ENCODE measurements at regions not wholly inside any gene's neighbourhood (a gene's known extent, or its start where the extent isn't known, plus 50 kb on each side); places are given as distances from the start of the nearest gene placed in this dataset. TPM values are rescaled to one million over a fixed set of nuclear protein-coding genes. Genes with fewer than 3 reads are reported as not detected.

DNA sequence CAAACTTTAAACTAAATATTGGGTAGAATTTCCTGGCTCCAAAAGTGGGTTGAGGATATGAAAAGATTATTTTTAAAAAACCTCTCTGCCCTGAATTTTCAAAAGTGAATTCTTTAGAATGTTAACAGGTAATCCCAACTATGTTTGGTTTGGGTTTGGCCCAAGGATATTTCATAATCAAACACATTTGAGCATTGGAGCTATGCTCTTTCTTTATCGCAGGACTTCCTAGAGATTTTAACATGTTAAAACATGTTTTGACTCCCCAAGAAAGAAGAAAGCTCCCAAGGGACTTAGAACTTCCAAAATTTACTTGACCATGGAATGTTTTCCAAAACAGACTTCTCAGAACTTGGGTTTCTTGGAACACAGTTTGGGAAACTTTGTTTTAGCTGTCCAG is 75.6 kb upstream of the SYNPR start:
- WGBS, 2 donors: 59 to 70% methylated on average over 1 of the region's 1 CpG
- TF ChIP-seq CTCF (IDR thresholded peaks at IDR 0.05) (no peak), POLR2A (IDR thresholded peaks at IDR 0.05) (no peak)
- H3K9me3 ChIP-seq: no peaks in the 10 kb centered on the region
- intact Hi-C loops (cut with DNase I): no loop called here
- H3K27me3 ChIP-seq: no peaks in the 10 kb centered on the region
- H3K4me1 ChIP-seq: no peaks in the 10 kb centered on the region
- no peak for DNase-seq
- no peak overlapping the region for H3K27ac ChIP-seq
- no peak overlapping the region for H3K4me3 ChIP-seq (replicated peaks in 1 of 3)
- no peaks in the 10 kb centered on the region for H3K36me3 ChIP-seq

DNA sequence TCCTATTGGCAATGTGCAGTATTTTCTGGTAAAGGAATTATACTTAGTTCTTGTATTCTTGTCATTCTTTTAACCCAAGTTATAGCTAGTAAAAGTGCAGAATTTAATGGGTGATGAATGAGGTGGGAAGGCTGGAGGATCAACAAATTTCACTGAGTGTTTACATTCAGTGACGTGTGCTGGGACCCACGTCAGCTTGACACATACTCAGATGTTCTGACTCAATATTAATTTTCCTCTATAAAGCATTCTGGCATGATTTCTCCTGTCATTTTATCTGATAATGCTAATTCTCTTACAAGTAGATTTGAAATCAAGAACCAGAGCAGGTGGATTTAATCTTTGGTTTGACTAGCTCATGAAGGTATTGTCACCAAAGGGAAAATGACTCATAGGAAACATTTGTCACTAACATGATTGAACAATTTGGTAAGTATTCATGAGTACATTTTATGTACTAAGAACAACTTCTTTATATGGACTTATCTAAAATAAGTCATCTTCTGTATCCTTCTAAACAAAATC is 71.0 kb upstream of the SYNPR start:
- Histone ChIP-seq H3K4me1 (no peaks in the 10 kb centered on the region), H3K36me3 (no peaks in the 10 kb centered on the region), H3K4me3 (replicated peaks in 1 of 3) (no peak overlapping the region), H3K27me3 (no peaks in the 10 kb centered on the region), H3K9me3 (no peaks in the 10 kb centered on the region), H3K27ac (no peak overlapping the region)
- DNase-seq: no peak
- TF ChIP-seq POLR2A (IDR thresholded peaks at IDR 0.05) (no peak), CTCF (IDR thresholded peaks at IDR 0.05) (no peak)
- intact Hi-C loops (cut with DNase I): no loop called here
- WGBS, 2 donors: 81 to 88% methylated on average over 2 of the region's 2 CpGs

- no peak for DNase-seq
- Histone ChIP-seq H3K4me1 (peaks cover 0 to 4% of the 10 kb centered on the region in 2 donors), H3K9me3 (no peaks in the 10 kb centered on the region), H3K27ac (no peak overlapping the region), H3K27me3 (no peaks in the 10 kb centered on the region), H3K36me3 (no peaks in the 10 kb centered on the region), H3K4me3 (replicated peaks in 1 of 3) (no peak overlapping the region)
- 54 to 88% methylated on average over 1 of the region's 1 CpG for WGBS, 2 donors
- no peak for TF ChIP-seq POLR2A (IDR thresholded peaks at IDR 0.05)
- TF ChIP-seq CTCF (IDR thresholded peaks at IDR 0.05): no peak
- intact Hi-C loops (cut with DNase I): loop anchor here (10.0 kb wide), 1 partner anchor 563 kb away; no protein-coding TSS in a partner anchor
Measured at GRCh38 chr3:63228087-63228486, 50.0 kb upstream of the SYNPR start.

Small RNA genes in the stretch of these regions (small RNA-seq; reads per million reads assigned to genes)
- gene UBL5P3: not detected
